Inflammatory macrophage treated with lipopolysaccharide for 4 hours (primary cell): ENCODE measurements at regions not wholly inside any gene's neighbourhood (a gene's known extent, or its start where the extent isn't known, plus 50 kb on each side); places are given as distances from the start of the nearest gene placed in this dataset.

Experiments
- DNase-seq: peaks from one replicate; pipeline ENCODE4 v3.0.0-alpha.2; 2020

- no peak for DNase-seq
Observed at GRCh38 chr1:103247517-103247916, 139.2 kb upstream of the COL11A1 start.

DNA sequence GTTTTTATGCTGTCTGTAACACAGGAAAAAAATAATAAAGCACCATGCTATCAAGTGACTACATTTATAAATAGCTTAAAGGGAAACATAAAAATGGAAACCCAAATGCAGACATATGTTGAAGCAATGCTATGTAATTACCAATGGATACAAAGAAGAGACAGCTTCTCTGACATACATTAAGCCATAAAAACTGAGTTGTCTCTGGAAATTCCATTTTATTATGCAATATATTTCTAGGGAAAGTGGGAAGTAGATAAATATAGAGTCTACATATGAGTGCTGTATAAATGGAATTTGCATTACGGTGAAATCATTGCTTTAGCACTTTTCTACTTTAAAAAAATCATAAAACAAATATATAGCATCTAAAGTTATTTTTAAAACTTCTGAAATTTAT lies 135.2 kb upstream of the COL11A1 start:
- DNase-seq: no peak

DNA sequence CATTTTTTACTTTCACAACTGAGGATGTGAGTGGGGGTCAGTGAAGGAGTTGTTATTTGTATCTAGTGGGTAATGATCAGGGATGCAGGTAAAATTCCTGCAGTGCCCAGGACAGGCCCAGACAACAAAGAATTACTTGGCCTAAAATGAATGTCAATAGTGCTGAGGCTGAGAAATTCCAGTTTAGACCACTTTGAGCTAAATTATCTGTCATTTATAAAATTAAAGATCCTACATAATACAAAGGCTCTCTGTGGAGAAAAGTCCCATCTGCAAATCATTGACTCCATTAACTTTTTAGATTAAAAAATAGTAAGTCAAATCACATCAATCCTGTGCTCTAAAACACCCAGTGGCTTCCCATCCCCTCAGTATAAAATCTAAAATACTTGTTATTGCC lies 130.7 kb upstream of the COL11A1 start:
- DNase-seq: no peak

- DNase-seq: no peak
Observed at GRCh38 chr1:103230061-103230460, 121.7 kb upstream of the COL11A1 start.

DNA sequence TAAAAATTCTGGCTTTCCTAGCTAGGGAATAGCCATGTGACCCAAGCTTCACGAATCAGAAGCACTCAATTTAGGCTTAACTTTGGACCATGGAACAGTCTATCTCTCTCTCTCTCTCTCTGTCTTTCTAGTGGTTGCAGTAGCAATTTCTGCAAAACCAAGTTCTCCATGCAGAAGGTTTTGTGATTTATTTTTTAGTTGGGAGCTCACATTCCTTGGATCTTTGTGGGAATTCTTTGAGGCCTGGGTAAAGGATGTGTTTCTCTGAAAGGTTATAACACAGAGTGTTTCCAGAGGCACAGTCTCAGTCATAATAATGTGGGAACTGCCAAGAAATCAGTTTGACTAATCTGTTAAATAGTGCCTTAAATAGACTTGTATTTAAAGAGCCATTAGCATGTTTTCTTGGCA lies 112.3 kb upstream of the COL11A1 start:
- no peak for DNase-seq

DNA sequence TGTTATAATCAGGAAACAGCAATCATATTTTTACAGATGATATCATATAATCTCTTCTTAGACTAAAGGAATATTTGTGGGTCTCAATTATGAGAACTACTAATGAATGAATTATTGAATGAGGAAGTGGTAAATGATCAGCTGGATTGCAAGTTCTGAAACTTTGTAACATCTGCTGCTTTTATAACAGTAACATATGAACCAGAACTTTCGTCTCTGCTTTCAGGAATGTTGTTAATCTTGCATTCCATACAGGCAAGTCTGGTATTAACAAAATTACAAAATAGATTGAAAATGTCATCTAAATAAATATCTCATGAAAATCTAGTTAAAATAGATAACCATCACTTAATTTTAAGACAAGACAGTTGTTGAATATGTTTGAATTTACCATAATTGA lies 110.5 kb upstream of the COL11A1 start:
- DNase-seq: no peak

DNA sequence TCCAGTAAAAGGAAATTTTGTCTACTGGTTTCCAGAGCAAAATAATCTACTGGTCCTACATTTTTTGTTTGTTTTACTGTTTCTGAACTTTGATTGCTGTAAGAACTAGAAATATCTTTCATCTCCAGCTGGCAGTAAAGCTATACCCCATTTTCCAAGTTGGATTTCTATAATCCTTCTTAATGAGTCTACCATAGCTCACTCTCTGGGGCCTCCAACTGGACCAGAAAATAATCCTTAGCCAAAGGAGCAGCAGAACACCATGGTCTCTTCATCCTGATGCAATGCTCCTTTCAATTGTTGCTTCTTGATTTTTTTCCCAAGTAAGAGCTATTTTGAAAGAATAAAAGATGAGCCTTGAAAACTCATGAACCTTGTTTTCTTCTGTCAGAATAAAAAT lies 110.0 kb upstream of the COL11A1 start:
- no peak for DNase-seq

GRCh38 chr1:103211073-103211472 lies 102.8 kb upstream of the COL11A1 start:
- DNase-seq: no peak

DNA sequence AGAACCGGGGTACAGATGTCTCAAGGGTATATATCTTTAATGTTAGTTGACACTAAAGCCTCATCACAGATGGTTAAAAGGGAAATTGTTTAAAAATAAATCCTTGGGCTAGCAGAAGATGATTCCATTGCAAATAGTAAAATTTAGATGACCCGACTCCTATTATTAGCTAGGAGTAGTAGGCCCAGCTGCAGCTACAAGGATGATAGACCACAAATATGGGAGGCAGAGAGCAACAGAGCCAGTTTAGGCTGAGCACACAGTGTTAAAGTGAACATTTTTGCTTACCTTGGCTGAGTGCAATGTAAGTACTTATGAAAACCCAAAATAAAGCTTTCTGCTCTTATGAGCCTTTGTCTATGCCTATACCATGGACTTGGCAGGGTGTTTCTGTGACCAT lies 100.5 kb upstream of the COL11A1 start:
- DNase-seq: no peak

DNA sequence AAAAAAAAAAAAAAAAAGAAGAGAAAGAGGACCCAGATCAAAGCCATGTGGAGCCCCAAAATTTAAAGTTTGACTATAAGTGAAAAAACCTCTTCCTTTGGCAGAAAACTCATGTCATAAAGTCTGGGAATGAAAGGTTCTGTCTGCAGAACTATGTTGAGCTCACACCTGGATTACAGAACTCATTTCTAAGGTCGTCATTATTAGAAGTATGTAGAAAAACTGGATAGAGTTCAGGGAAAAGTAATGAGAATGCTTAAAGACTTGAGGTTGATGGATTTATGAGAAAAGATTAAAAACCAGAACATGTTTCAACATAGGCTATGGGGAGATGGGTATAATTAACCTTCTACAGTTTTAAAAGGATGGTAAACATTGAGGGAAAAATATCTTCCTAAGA lies 90.7 kb upstream of the COL11A1 start:
- DNase-seq: no peak

GRCh38 chr1:103198076-103198475 lies 89.8 kb upstream of the COL11A1 start:
- no peak for DNase-seq

DNA sequence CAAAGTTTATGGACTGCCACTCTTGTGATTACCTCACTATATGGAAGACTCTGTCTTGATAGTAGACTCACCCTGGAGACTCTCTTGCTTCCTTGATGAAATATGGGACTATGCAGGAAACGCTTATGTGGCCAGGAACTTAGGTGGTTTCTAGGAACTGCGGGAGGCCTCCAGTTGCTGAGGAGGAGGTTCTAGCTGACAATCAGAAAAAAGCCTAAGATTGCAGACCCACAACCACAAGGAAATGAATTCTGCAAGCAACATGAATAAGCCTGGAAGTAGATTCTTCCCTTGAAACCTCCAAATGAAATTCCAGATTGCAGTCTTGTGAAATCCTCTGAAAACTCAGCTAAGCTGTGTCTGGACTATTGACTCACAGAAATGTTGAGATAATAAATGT lies 88.9 kb upstream of the COL11A1 start:
- DNase-seq: no peak

DNA sequence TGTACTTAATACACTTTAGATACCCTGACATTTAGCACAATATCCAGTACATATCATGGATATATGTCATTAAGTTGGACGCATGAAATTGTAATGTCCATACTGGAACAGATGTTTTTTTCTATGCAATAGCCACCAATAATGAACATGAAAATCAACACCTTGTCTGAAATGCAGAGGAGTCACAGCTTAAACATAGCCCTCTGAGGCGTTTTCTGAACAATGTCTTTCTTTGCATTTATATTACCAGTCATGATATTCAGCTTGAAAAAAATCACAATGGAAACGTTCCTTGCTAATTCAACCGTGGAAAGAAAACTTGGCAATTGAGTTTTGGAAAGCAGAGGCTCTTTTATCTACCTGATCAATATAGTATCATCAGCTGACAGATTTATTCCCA lies 86.7 kb upstream of the COL11A1 start:
- DNase-seq: no peak

- no peak for DNase-seq
Observed at GRCh38 chr1:103194060-103194459, 85.7 kb upstream of the COL11A1 start.

DNA sequence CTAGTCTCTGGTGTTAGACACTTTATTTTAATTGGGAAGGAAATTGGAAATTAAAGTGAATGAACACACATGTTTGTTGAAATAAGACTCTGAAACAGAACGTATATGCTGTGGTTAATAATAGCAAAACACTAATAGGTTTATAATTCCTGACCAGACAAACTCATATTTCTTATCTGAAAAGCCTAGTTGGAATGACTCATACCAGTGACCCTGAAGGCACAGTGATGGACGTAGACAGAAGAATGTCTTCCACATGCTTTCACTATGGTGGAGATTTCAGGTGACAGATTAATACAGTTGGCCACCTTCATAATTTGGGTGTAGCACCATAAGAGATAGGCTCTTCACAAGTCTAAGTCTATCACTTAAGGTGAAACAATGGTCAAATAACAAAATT lies 83.0 kb upstream of the COL11A1 start:
- no peak for DNase-seq

GRCh38 chr1:103190766-103191165 lies 82.4 kb upstream of the COL11A1 start:
- DNase-seq: no peak

DNA sequence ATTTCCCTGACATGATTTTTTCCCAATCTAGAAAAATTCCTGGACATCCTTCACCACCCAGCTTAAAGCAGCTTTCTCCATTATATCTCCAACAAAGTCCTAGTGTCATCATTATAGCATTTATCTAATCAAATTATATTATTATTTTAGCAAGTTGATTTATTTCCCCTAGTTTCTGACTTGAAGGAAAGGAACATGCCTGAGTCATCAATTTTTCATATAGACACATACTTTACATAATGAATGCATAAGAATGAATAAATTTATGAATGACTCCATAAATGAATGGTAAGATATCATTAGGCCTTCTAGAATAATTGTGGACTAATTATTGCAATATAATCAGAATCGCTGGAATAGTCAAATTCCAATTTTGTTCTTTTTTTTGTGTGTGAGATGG lies 79.4 kb upstream of the COL11A1 start:
- no peak for DNase-seq

GRCh38 chr1:103180660-103181059 lies 72.3 kb upstream of the COL11A1 start:
- no peak for DNase-seq

- no peak for DNase-seq
Observed at GRCh38 chr1:103177108-103177775, 68.9 kb upstream of the COL11A1 start.

DNA sequence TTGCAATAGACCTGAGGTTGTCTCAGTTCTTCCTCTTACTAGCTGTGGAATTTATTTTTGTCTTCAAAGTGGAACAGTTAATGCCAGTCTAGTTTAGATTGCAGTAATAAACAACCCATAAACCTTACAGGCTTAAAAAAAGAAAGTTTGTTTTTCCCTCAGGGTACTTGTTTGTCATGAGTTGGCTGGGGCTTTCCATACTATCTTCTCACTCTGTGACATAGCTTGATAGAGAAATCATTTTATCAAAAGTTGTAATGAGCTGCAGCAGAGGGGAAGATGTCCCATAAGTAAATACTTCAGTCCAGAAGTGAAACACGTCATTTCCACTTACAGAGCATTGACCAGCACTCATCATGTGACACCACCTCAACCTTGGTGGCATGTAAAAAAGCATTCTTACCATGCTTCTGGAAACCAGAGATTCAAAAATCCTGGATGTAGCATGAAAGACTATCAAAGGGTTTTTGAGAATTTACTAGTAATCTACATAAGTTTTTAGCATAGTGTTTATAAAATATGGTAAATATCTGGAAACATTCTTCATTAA lies 62.8 kb upstream of the COL11A1 start:
- no peak for DNase-seq

DNA sequence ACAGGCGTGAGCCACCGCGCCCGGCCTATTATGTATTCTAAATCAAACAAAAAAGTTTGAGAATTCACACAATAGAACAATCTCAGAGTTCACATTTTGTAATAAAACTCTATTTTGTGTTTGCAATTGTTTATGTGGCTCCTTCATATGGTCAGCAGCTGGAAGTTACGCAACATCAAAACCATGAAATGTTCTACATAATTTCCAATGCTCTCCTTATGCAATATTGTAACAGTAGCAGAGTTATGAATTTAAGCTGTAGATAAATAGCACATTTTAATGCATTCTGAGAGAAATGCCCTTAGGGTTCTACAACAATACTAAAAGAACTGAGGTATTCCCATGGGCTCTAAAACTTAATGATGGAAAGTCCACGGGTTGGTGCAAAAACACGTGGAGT lies 62.3 kb upstream of the COL11A1 start:
- DNase-seq: no peak

DNA sequence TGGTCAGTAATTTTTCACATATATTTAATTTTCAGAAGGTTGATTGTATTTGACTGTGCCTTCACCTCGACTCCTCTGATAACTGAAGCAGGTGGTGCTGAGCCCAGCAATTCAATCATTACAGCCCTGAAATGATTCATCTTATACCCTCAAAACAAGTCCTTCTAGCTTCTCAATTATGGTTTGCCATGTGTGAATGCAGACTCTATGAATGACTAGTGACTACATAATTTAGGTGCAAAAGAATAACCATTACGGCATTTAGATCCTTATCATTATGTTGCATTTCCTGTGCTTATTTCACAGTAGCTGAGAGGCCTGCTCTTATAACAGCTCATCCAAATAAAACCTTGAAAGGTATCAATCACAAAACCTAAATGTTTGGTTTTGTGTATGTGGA lies 54.0 kb upstream of the COL11A1 start:
- no peak for DNase-seq

- no peak for DNase-seq
Observed at GRCh38 chr1:103160281-103160680, 52.0 kb upstream of the COL11A1 start.
